Trophoblast cell (in vitro differentiated cells and primary cell): ENCODE measurements at regions not wholly inside any gene's neighbourhood (a gene's known extent, or its start where the extent isn't known, plus 50 kb on each side); places are given as distances from the start of the nearest gene placed in this dataset.

Experiments used
- DNase-seq, 2 donors: peaks; one replicate each; pipeline ENCODE4 v3.0.0-alpha.2; 2016
- H2AFZ ChIP-seq: 2 replicates; pipeline ENCODE4 v1.6.1; 2013; ENCODE audit warnings: low read length, moderate library complexity, mild to moderate bottlenecking; ENCODE audit not compliant: insufficient read depth, poor library complexity
- H2AK5ac ChIP-seq: 2 replicates; pipeline ENCODE4 v1.6.1; 2013; ENCODE audit warnings: mild to moderate bottlenecking, low read length
- H2BK120ac ChIP-seq: 2 replicates; pipeline ENCODE4 v1.6.1; 2013; ENCODE audit warnings: low read length, mild to moderate bottlenecking, moderate library complexity; ENCODE audit not compliant: insufficient read depth, poor library complexity
- H2BK12ac ChIP-seq: 2 replicates; pipeline ENCODE4 v1.6.1; 2013; ENCODE audit warnings: mild to moderate bottlenecking, low read length, moderate library complexity
- H2BK5ac ChIP-seq: 2 replicates; pipeline ENCODE4 v1.6.1; 2013; ENCODE audit warnings: low read length, low read depth, moderate library complexity, mild to moderate bottlenecking; ENCODE audit not compliant: poor library complexity
- H3K14ac ChIP-seq: 2 replicates; pipeline ENCODE4 v1.6.1; 2013; ENCODE audit warnings: mild to moderate bottlenecking, low read length
- H3K18ac ChIP-seq: 2 replicates; pipeline ENCODE4 v1.6.1; 2013; ENCODE audit warnings: mild to moderate bottlenecking, low read length
- H3K23ac ChIP-seq: 2 replicates; pipeline ENCODE4 v1.6.1; 2013; ENCODE audit warnings: low read length
- H3K27ac ChIP-seq: 2 replicates; pipeline ENCODE4 v1.5.1; 2013; ENCODE audit warnings: low read depth, mild to moderate bottlenecking, inconsistent platforms, low read length, moderate library complexity
- H3K27me3 ChIP-seq: 2 replicates; pipeline ENCODE4 v1.6.1; 2013; ENCODE audit warnings: inconsistent platforms, mild to moderate bottlenecking, low read length, moderate library complexity; ENCODE audit not compliant: insufficient read depth
- H3K36me3 ChIP-seq, 2 experiments: 1 replicate in 1 of 2; 2 replicates in 1 of 2; pipeline ENCODE4 v1.6.1; 2013; ENCODE audit warnings: low read length in 2 of 2, mild to moderate bottlenecking in 2 of 2, moderate library complexity in 1 of 2; ENCODE audit not compliant: insufficient read depth in 2 of 2, control insufficient read depth in 1 of 2
- H3K4ac ChIP-seq: 2 replicates; pipeline ENCODE4 v1.6.1; 2013; ENCODE audit warnings: low read depth, mild to moderate bottlenecking, low read length, moderate library complexity
- H3K4me1 ChIP-seq, 2 experiments: 1 replicate in 1 of 2; 2 replicates in 1 of 2; pipeline ENCODE4 v1.6.1; 2013; ENCODE audit warnings: low read length in 2 of 2, mild to moderate bottlenecking in 2 of 2, moderate library complexity in 1 of 2; ENCODE audit not compliant: insufficient read depth in 2 of 2, control insufficient read depth in 1 of 2
- H3K4me2 ChIP-seq: 2 replicates; pipeline ENCODE4 v1.6.1; 2013; ENCODE audit warnings: inconsistent platforms, mild to moderate bottlenecking, low read length, moderate library complexity
- H3K4me3 ChIP-seq: 2 replicates; pipeline ENCODE4 v1.5.1; 2013; ENCODE audit warnings: mild to moderate bottlenecking, low read depth, low read length, inconsistent platforms
- H3K79me1 ChIP-seq: one replicate; pipeline ENCODE4 v1.6.1; 2013; ENCODE audit warnings: low read length
- H3K79me2 ChIP-seq: 2 replicates; pipeline ENCODE4 v1.6.1; 2013; ENCODE audit warnings: low read length, mild to moderate bottlenecking; ENCODE audit not compliant: control insufficient read depth, insufficient read depth, poor library complexity
- H3K9ac ChIP-seq: 2 replicates; pipeline ENCODE4 v1.6.1; 2013; ENCODE audit warnings: mild to moderate bottlenecking, low read length
- H3K9me3 ChIP-seq: 2 replicates; pipeline ENCODE4 v1.6.1; 2013; ENCODE audit warnings: low read depth, mild to moderate bottlenecking, control low read depth, inconsistent platforms, low read length; ENCODE audit not compliant: insufficient read depth
- H4K12ac ChIP-seq: 2 replicates; pipeline ENCODE4 v1.6.1; 2013; ENCODE audit warnings: low read depth, mild to moderate bottlenecking, low read length, moderate library complexity
- H4K8ac ChIP-seq: 2 replicates; pipeline ENCODE4 v1.6.1; 2013; ENCODE audit warnings: low read depth, mild to moderate bottlenecking, low read length, moderate library complexity
- H4K91ac ChIP-seq: one replicate; pipeline ENCODE4 v1.6.1; 2013; ENCODE audit warnings: low read depth, mild to moderate bottlenecking, low read length, moderate library complexity
- WGBS: extraction: QIAGEN DNeasy Blood & Tissue Kit; methylation state at CpG from one replicate; pipeline ENCODE4 v1.1.7; 2013; ENCODE audit warnings: missing lambda C conversion rate; ENCODE audit not compliant: insufficient read length, insufficient coverage; ENCODE audit errors: extremely low coverage; 5-methylcytosine and 5-hydroxymethylcytosine counted together

- Histone ChIP-seq H3K4me3 (no peak overlapping the region), H3K27ac (no peak overlapping the region), H2AK5ac (no peak overlapping the region), H3K4me1 (peaks cover 0 to 5% of the 10 kb centered on the region in 2 experiments), H3K4me2 (no peak overlapping the region), H4K12ac (no peak overlapping the region), H3K27me3 (no peaks in the 10 kb centered on the region), H2BK5ac (no peak overlapping the region), H3K79me2 (no peaks in the 10 kb centered on the region), H4K8ac (no peak overlapping the region), H3K9me3 (peaks cover 4% of the 10 kb centered on the region), H3K4ac (no peak overlapping the region), H2BK12ac (no peak overlapping the region), H4K91ac (no peak overlapping the region), H2BK120ac (no peak overlapping the region), H3K9ac (no peak overlapping the region), H3K23ac (no peak overlapping the region), H3K18ac (no peak overlapping the region), H2AFZ (no peak overlapping the region), H3K36me3 (no peaks in the 10 kb centered on the region), H3K79me1 (no peaks in the 10 kb centered on the region), H3K14ac (no peak overlapping the region)
- DNase-seq, result no peak
- WGBS, result no CpG with 5 or more reads among the region's 9 CpGs
These were observed 471.2 kb downstream of the GLRX3 start for GRCh38 chr10:130607366-130607765.

- Histone ChIP-seq H3K79me1 (no peaks in the 10 kb centered on the region), H3K9me3 (peaks cover 3% of the 10 kb centered on the region), H2AFZ (no peak overlapping the region), H3K9ac (no peak overlapping the region), H3K79me2 (no peaks in the 10 kb centered on the region), H4K12ac (no peak overlapping the region), H3K4me3 (no peak overlapping the region), H2AK5ac (no peak overlapping the region), H2BK12ac (no peak overlapping the region), H3K4me1 (no peaks in the 10 kb centered on the region), H3K27ac (no peak overlapping the region), H4K8ac (no peak overlapping the region), H3K23ac (no peak overlapping the region), H2BK120ac (no peak overlapping the region), H2BK5ac (no peak overlapping the region), H4K91ac (no peak overlapping the region), H3K4me2 (no peak overlapping the region), H3K18ac (no peak overlapping the region), H3K14ac (no peak overlapping the region), H3K27me3 (no peaks in the 10 kb centered on the region), H3K36me3 (no peaks in the 10 kb centered on the region), H3K4ac (no peak overlapping the region)
- no peak for DNase-seq
- no CpG with 5 or more reads among the region's 5 CpGs for WGBS
These were observed 475.0 kb downstream of the GLRX3 start for GRCh38 chr10:130611239-130611638.

- WGBS, result no CpG with 5 or more reads among the region's 4 CpGs
These were observed 479.3 kb downstream of the GLRX3 start for GRCh38 chr10:130615457-130615856.

GRCh38 chr10:130617985-130618384 is 481.8 kb downstream of the GLRX3 start:
- no peak overlapping the region for H2AK5ac ChIP-seq
- H3K79me1 ChIP-seq, result no peaks in the 10 kb centered on the region
- no peak overlapping the region for H2BK5ac ChIP-seq
- no peak overlapping the region for H3K27ac ChIP-seq
- H3K4me2 ChIP-seq, result no peak overlapping the region
- DNase-seq, result no peak
- H4K91ac ChIP-seq, result no peak overlapping the region
- H3K9me3 ChIP-seq, result no peaks in the 10 kb centered on the region
- H2BK12ac ChIP-seq, result no peak overlapping the region
- no peak overlapping the region for H3K4me3 ChIP-seq
- no peak overlapping the region for H4K12ac ChIP-seq
- no peak overlapping the region for H3K23ac ChIP-seq
- H3K27me3 ChIP-seq, result no peaks in the 10 kb centered on the region
- H2BK120ac ChIP-seq, result no peak overlapping the region
- no CpG with 5 or more reads among the region's 1 CpG for WGBS
- H2AFZ ChIP-seq, result no peak overlapping the region
- no peak overlapping the region for H3K4ac ChIP-seq
- no peaks in the 10 kb centered on the region for H3K79me2 ChIP-seq
- H3K18ac ChIP-seq, result no peak overlapping the region
- H3K14ac ChIP-seq, result no peak overlapping the region
- no peak overlapping the region for H4K8ac ChIP-seq
- H3K36me3 ChIP-seq, result no peaks in the 10 kb centered on the region
- peaks cover 0 to 6% of the 10 kb centered on the region in 2 experiments for H3K4me1 ChIP-seq
- no peak overlapping the region for H3K9ac ChIP-seq

More at GRCh38 chr10:130615457-130615856, 479.3 kb downstream of the GLRX3 start:
- Histone ChIP-seq H3K4me2 (no peak overlapping the region), H4K8ac (no peak overlapping the region), H4K91ac (no peak overlapping the region), H3K9me3 (peaks cover 3% of the 10 kb centered on the region), H3K36me3 (no peaks in the 10 kb centered on the region), H3K4ac (no peak overlapping the region), H2BK120ac (no peak overlapping the region), H2AK5ac (no peak overlapping the region), H4K12ac (no peak overlapping the region), H3K18ac (no peak overlapping the region), H2AFZ (no peak overlapping the region), H3K27me3 (no peaks in the 10 kb centered on the region), H3K27ac (no peak overlapping the region), H2BK12ac (no peak overlapping the region), H3K23ac (no peak overlapping the region), H2BK5ac (no peak overlapping the region), H3K9ac (no peak overlapping the region), H3K14ac (no peak overlapping the region), H3K4me1 (no peaks in the 10 kb centered on the region), H3K79me2 (no peaks in the 10 kb centered on the region), H3K4me3 (no peak overlapping the region), H3K79me1 (no peaks in the 10 kb centered on the region)
- no peak for DNase-seq
